ENCODE measurements at regions not wholly inside any gene's neighbourhood (a gene's known extent, or its start where the extent isn't known, plus 50 kb on each side); places are given as distances from the start of the nearest gene placed in this dataset.

DNA sequence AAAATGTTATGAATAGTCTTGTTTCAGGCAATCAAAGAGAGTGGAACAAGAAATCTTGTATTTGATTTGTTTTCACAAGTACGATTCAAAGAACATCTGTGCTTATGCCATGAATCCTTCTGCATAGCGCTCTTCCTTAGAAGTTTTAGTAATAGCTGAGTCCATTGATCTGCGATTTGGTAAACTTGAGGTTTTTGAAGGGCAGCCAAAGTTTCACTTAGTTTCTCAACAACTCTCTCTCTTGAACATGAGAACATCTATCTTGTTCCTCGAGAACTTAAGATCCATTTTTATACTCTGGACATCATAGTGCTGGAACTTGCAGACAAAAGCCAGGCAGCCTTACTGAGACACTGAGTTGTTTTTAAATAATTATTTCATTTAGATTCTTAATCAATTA, 96.2 kb upstream of the USP15 start (continued):
- TF ChIP-seq, protein P1, sequence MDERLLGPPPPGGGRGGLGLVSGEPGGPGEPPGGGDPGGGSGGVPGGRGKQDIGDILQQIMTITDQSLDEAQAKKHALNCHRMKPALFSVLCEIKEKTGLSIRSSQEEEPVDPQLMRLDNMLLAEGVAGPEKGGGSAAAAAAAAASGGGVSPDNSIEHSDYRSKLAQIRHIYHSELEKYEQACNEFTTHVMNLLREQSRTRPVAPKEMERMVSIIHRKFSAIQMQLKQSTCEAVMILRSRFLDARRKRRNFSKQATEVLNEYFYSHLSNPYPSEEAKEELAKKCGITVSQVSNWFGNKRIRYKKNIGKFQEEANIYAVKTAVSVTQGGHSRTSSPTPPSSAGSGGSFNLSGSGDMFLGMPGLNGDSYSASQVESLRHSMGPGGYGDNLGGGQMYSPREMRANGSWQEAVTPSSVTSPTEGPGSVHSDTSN (CRISPR knock-in tag; IDR thresholded peaks at IDR 0.05; ENCODE audit: low read depth): no peak
- TF ChIP-seq, protein P1 (tag; conservative IDR thresholded peaks at IDR 0.05; ENCODE audit: low read depth): no peak

DNA sequence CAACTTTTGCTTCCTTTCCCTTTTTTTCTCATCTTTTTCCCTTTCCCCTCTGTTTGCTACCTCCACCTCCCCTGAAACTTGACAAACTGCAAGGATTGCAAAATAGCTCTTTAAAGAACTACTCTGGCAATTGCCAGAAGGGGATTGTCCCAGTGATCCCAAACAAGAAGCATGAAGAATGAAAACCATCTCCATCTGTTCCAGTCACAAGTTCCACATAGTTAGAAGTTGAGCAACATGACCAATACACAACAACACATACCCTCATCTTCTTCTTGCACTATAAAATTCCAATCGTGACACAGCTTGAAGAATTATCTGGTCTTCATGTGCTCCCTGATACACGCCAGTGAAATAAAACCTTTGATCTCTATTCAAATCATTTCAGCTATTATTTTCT, 93.7 kb upstream of the USP15 start:
- DNase-seq (ENCODE audit: extremely low read depth in 1 of 4, low spot score in 3 of 4) (no peak), FAIRE-seq (no peak), ATAC-seq (no peak)
- Histone ChIP-seq H3K27me3 (ENCODE audit: control insufficient read depth in 2 of 2, insufficient read depth in 2 of 2, low read length in 2 of 2) (no peaks in the 10 kb centered on the region), H3K27ac (ENCODE audit: extremely low read depth, low read depth, low read length) (no peak overlapping the region), H3K9me1 (ENCODE audit: control insufficient read depth, insufficient read depth, low read length) (no peaks in the 10 kb centered on the region), H3K36me3 (ENCODE audit: control insufficient read depth, insufficient read depth, low read length) (no peaks in the 10 kb centered on the region), H3K4me2 (ENCODE audit: insufficient read depth, low read length) (no peak overlapping the region), H4K20me1 (replicated peaks; ENCODE audit: control insufficient read depth, insufficient read depth, low read length) (no peaks in the 10 kb centered on the region), H3K9ac (ENCODE audit: insufficient read depth in 1 of 2, low read depth in 2 of 2, low read length in 2 of 2) (no peak overlapping the region), H3K4me1 (replicated peaks in 1 of 2; ENCODE audit: control insufficient read depth in 2 of 2, insufficient read depth in 2 of 2, low read length in 2 of 2) (no peaks in the 10 kb centered on the region), H2AFZ (ENCODE audit: low read depth, low read length) (no peak overlapping the region), H3K79me2 (ENCODE audit: control insufficient read depth, insufficient read depth, low read length) (no peaks in the 10 kb centered on the region), H3K9me3 (replicated peaks; ENCODE audit: control insufficient read depth, insufficient read depth, low read depth, low read length) (no peaks in the 10 kb centered on the region), H3K4me3 (no peak overlapping the region)
- POLR2A ChIA-PET: interaction anchor here (1.0 kb wide), 1 partner anchor 11 kb away, joined by 4 read pairs; no protein-coding TSS in a partner anchor
- whole genome bisulfite sequencing (ENCODE audit: insufficient coverage, low coverage, missing lambda C conversion rate): 2% methylated on average over 2 of the region's 2 CpGs
- intact Hi-C loops (cut with micrococcal nuclease): no loop called here
- BruUV-seq (replicated peaks): no TSS peak
- CTCF ChIA-PET (ENCODE audit: low intra/inter-chr PET ratio): no interaction called here
- in situ Hi-C loops (cut with MboI): no loop called here
- TF ChIP-seq, protein P2, sequence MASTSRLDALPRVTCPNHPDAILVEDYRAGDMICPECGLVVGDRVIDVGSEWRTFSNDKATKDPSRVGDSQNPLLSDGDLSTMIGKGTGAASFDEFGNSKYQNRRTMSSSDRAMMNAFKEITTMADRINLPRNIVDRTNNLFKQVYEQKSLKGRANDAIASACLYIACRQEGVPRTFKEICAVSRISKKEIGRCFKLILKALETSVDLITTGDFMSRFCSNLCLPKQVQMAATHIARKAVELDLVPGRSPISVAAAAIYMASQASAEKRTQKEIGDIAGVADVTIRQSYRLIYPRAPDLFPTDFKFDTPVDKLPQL (IDR thresholded peaks at IDR 0.05; ENCODE audit: extremely low read depth, insufficient read length): no peak
- TF ChIP-seq ZFPM2 (CRISPR knock-in tag; IDR thresholded peaks at IDR 0.05) (no peak), CHD4 (IDR thresholded peaks at IDR 0.05; ENCODE audit: insufficient read depth, insufficient replicate concordance, low read depth, low read length, poor library complexity, severe bottlenecking) (no peak), SIRT6 (IDR thresholded peaks at IDR 0.05; ENCODE audit: low read depth, low read length) (no peak), CBFB (CRISPR knock-in tag; IDR thresholded peaks at IDR 0.05) (no peak), NFYB (IDR thresholded peaks at IDR 0.05; ENCODE audit: extremely low read depth, insufficient read length) (no peak), MCM3 (IDR thresholded peaks at IDR 0.05) (no peak), ZNF644 (tag; IDR thresholded peaks at IDR 0.05; ENCODE audit: low read depth) (no peak)

Measured in K562 (cell line).